Panc1 (cell line): ENCODE measurements at regions not wholly inside any gene's neighbourhood (a gene's known extent, or its start where the extent isn't known, plus 50 kb on each side); places are given as distances from the start of the nearest gene placed in this dataset.

Experiments
- CTCF ChIP-seq: fragments of 450-650 bp; IDR thresholded peaks from 2 replicates; pipeline ENCODE4 v1.5.1; 2017; ENCODE audit warnings: mild to moderate bottlenecking
- POLR2AphosphoS5 ChIP-seq: IDR thresholded peaks from 2 replicates; pipeline ENCODE4 v1.6.1; 2012; ENCODE audit warnings: mild to moderate bottlenecking, low read depth, low read length, moderate library complexity
- REST ChIP-seq, 2 experiments: IDR thresholded peaks; 2 replicates each; pipeline ENCODE4 v1.6.1; 2011 to 2012; ENCODE audit warnings: low read depth in 2 of 2, control low read depth in 1 of 2, low read length in 1 of 2, mild to moderate bottlenecking in 1 of 2, moderate library complexity in 1 of 2; ENCODE audit not compliant: insufficient read depth in 1 of 2
- TCF7L2 ChIP-seq: IDR thresholded peaks from 2 replicates; pipeline ENCODE4 v1.6.1; 2011; ENCODE audit warnings: mild to moderate bottlenecking, low read depth, low read length, inconsistent platforms

GRCh38 chr3:64455351-64455750 is 230.1 kb upstream of the PRICKLE2 start:
- no peak for TF ChIP-seq POLR2AphosphoS5
- no peak for TF ChIP-seq CTCF
- TF ChIP-seq TCF7L2 = no peak
- TF ChIP-seq REST (IDR thresholded peaks at IDR 0.05; ENCODE audit: insufficient read depth in 1 of 2, low read depth in 2 of 2, low read length in 1 of 2) = no peak
